ENCODE measurements at regions not wholly inside any gene's neighbourhood (a gene's known extent, or its start where the extent isn't known, plus 50 kb on each side); places are given as distances from the start of the nearest gene placed in this dataset.

DNA sequence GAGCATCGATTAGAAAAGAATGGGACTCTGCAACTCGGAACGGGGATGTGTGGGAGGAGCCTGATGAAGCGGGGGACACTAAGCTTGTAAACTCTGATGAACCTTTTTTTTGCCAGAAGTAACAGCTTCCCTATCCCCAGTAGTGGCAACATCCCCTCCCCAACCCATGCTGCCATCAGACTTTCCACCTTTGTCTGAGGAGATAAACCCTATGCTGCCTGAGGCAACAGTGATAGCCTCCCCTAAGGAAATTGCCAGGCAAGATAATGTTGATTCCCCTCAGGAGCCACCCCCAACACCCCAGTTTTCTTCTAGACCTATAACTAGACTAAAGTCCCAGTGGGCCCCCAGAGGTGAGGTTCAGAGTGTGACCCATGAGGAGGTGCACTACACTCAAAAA is 173.7 kb downstream of the AKR1D1 start:
- TF ChIP-seq, protein P1, sequence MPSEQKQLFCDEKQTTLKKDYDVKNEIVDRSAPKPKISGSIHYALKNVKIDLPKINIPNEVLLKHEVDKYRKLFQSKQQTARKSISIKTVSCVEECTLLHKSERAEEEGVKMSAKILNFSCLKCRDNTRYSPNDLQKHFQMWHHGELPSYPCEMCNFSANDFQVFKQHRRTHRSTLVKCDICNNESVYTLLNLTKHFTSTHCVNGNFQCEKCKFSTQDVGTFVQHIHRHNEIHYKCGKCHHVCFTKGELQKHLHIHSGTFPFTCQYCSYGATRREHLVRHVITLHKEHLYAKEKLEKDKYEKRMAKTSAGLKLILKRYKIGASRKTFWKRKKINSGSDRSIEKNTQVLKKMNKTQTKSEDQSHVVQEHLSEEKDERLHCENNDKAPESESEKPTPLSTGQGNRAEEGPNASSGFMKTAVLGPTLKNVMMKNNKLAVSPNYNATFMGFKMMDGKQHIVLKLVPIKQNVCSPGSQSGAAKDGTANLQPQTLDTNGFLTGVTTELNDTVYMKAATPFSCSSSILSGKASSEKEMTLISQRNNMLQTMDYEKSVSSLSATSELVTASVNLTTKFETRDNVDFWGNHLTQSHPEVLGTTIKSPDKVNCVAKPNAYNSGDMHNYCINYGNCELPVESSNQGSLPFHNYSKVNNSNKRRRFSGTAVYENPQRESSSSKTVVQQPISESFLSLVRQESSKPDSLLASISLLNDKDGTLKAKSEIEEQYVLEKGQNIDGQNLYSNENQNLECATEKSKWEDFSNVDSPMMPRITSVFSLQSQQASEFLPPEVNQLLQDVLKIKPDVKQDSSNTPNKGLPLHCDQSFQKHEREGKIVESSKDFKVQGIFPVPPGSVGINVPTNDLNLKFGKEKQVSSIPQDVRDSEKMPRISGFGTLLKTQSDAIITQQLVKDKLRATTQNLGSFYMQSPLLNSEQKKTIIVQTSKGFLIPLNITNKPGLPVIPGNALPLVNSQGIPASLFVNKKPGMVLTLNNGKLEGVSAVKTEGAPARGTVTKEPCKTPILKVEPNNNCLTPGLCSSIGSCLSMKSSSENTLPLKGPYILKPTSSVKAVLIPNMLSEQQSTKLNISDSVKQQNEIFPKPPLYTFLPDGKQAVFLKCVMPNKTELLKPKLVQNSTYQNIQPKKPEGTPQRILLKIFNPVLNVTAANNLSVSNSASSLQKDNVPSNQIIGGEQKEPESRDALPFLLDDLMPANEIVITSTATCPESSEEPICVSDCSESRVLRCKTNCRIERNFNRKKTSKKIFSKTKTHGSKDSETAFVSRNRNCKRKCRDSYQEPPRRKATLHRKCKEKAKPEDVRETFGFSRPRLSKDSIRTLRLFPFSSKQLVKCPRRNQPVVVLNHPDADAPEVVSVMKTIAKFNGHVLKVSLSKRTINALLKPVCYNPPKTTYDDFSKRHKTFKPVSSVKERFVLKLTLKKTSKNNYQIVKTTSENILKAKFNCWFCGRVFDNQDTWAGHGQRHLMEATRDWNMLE (tag by site-specific recombination; conservative IDR thresholded peaks at IDR 0.05; ENCODE audit: low read depth) = no peak
- TF ChIP-seq, protein P2, sequence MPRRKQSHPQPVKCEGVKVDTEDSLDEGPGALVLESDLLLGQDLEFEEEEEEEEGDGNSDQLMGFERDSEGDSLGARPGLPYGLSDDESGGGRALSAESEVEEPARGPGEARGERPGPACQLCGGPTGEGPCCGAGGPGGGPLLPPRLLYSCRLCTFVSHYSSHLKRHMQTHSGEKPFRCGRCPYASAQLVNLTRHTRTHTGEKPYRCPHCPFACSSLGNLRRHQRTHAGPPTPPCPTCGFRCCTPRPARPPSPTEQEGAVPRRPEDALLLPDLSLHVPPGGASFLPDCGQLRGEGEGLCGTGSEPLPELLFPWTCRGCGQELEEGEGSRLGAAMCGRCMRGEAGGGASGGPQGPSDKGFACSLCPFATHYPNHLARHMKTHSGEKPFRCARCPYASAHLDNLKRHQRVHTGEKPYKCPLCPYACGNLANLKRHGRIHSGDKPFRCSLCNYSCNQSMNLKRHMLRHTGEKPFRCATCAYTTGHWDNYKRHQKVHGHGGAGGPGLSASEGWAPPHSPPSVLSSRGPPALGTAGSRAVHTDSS (tag by site-specific recombination; IDR thresholded peaks at IDR 0.05) = no peak
- TF ChIP-seq ZNF560 (tag by site-specific recombination; IDR thresholded peaks at IDR 0.05; ENCODE audit: borderline replicate concordance) = no peak
- no peak for TF ChIP-seq ZNF169 (tag by site-specific recombination; IDR thresholded peaks at IDR 0.05)
- no peak for TF ChIP-seq TCF7L2 (IDR thresholded peaks at IDR 0.05; ENCODE audit: borderline replicate concordance, low read depth, low read length)
- TF ChIP-seq, protein P3, sequence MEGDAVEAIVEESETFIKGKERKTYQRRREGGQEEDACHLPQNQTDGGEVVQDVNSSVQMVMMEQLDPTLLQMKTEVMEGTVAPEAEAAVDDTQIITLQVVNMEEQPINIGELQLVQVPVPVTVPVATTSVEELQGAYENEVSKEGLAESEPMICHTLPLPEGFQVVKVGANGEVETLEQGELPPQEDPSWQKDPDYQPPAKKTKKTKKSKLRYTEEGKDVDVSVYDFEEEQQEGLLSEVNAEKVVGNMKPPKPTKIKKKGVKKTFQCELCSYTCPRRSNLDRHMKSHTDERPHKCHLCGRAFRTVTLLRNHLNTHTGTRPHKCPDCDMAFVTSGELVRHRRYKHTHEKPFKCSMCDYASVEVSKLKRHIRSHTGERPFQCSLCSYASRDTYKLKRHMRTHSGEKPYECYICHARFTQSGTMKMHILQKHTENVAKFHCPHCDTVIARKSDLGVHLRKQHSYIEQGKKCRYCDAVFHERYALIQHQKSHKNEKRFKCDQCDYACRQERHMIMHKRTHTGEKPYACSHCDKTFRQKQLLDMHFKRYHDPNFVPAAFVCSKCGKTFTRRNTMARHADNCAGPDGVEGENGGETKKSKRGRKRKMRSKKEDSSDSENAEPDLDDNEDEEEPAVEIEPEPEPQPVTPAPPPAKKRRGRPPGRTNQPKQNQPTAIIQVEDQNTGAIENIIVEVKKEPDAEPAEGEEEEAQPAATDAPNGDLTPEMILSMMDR (tag by site-specific recombination; IDR thresholded peaks at IDR 0.05) = no peak
- TF ChIP-seq ZNF677 (tag by site-specific recombination; IDR thresholded peaks at IDR 0.05) = no peak
- no peak for TF ChIP-seq ZEB2 (tag by site-specific recombination; IDR thresholded peaks at IDR 0.05)
- TF ChIP-seq, protein P4, sequence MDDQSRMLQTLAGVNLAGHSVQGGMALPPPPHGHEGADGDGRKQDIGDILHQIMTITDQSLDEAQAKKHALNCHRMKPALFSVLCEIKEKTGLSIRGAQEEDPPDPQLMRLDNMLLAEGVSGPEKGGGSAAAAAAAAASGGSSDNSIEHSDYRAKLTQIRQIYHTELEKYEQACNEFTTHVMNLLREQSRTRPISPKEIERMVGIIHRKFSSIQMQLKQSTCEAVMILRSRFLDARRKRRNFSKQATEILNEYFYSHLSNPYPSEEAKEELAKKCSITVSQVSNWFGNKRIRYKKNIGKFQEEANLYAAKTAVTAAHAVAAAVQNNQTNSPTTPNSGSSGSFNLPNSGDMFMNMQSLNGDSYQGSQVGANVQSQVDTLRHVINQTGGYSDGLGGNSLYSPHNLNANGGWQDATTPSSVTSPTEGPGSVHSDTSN (CRISPR knock-in tag; IDR thresholded peaks at IDR 0.05) = no peak
- no peak for TF ChIP-seq ZNF830 (tag by site-specific recombination; IDR thresholded peaks at IDR 0.05; ENCODE audit: low read depth)
- TF ChIP-seq ZNF311 (tag by site-specific recombination; IDR thresholded peaks at IDR 0.05; ENCODE audit: borderline replicate concordance) = no peak
- no peak for TF ChIP-seq KLF1 (tag by site-specific recombination; IDR thresholded peaks at IDR 0.05)

Data from HEK293 (cell line).